D721Med (cell line): ENCODE measurements at regions not wholly inside any gene's neighbourhood (a gene's known extent, or its start where the extent isn't known, plus 50 kb on each side); places are given as distances from the start of the nearest gene placed in this dataset.

ENCODE experiments used
- DNase-seq: peaks from one replicate; pipeline ENCODE4 v3.0.0; 2011; ENCODE audit warnings: low spot score; ENCODE audit not compliant: insufficient read length
- FAIRE-seq: peaks from 2 replicates; lab custom pipeline; 2011; peaks lifted over from hg19 to GRCh38; lab: Jason Lieb, UNC
- TF ChIP-seq, protein P1 (sequence below): IDR thresholded peaks from 2 replicates; pipeline ENCODE4 v1.5.1; 2012; ENCODE audit warnings: mild to moderate bottlenecking, control low read depth; ENCODE audit not compliant: insufficient read depth; ENCODE audit errors: missing control alignments

DNA sequence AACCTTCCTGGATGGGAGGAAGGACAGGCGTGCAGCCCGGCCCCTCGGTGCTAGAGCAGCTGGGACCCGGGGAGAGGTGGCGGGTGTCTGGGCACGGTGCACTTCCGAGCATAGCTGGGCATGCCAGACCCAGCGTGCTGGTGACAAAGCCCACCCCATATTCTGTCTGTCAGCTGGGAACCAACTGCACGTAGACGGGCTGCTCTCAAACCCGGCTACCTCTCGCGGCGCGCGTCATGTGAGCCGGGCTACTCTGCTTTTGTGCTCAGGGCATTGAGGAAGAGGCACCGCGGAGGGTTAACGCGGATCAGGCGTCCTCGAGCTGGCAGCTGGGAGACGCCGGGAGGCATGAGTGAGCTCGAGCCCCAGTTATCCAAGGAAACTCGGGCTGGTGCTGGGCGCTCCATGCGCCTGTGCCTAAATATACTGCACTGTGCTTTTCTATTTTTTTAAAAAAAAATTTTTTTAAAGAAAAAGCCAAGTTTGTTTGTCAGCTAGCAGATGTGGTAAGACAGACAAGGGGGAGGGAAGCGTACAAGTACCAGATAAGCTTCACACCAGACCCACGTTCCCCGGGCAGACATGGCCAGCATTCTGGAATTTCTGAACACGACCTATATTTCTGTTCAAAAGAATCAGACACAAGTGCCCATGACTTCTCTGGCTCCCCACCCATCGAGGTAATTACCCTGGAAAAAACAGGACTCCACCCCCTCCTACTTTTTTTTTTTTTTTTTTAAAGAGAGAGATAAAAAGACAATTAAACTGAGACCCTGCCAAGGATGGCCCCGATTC, 425.6 kb downstream of the SHANK2 start:
- TF ChIP-seq, protein P1, sequence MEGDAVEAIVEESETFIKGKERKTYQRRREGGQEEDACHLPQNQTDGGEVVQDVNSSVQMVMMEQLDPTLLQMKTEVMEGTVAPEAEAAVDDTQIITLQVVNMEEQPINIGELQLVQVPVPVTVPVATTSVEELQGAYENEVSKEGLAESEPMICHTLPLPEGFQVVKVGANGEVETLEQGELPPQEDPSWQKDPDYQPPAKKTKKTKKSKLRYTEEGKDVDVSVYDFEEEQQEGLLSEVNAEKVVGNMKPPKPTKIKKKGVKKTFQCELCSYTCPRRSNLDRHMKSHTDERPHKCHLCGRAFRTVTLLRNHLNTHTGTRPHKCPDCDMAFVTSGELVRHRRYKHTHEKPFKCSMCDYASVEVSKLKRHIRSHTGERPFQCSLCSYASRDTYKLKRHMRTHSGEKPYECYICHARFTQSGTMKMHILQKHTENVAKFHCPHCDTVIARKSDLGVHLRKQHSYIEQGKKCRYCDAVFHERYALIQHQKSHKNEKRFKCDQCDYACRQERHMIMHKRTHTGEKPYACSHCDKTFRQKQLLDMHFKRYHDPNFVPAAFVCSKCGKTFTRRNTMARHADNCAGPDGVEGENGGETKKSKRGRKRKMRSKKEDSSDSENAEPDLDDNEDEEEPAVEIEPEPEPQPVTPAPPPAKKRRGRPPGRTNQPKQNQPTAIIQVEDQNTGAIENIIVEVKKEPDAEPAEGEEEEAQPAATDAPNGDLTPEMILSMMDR, result no peak
- FAIRE-seq (no peak), DNase-seq (no peak)

DNA sequence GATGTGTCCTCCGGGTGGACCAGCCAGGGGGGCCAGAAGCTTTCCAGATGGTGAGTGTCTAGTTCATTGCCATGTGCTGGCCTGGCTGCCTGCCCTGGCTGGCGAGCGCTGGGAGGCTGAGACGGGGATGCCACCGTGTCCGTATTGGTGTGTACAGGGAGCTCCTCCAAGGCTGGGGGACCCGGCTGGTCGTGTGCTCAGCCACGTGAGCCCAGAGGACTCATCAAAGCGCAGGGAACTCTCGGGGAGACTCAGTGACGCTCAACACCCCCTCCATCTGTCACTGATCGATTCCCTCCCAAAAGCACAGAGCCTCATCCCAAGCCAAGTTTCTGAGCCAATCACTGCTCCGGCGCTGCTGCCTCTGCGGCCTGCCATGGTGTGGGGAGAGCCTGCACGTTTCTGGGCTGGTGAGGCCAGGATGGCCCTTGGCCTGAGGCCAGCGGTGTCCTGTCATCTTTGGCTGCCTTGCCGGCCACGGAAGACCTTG, 423.7 kb downstream of the SHANK2 start:
- no peak for DNase-seq
- FAIRE-seq, result no peak
- TF ChIP-seq, protein P1, result no peak

DNA sequence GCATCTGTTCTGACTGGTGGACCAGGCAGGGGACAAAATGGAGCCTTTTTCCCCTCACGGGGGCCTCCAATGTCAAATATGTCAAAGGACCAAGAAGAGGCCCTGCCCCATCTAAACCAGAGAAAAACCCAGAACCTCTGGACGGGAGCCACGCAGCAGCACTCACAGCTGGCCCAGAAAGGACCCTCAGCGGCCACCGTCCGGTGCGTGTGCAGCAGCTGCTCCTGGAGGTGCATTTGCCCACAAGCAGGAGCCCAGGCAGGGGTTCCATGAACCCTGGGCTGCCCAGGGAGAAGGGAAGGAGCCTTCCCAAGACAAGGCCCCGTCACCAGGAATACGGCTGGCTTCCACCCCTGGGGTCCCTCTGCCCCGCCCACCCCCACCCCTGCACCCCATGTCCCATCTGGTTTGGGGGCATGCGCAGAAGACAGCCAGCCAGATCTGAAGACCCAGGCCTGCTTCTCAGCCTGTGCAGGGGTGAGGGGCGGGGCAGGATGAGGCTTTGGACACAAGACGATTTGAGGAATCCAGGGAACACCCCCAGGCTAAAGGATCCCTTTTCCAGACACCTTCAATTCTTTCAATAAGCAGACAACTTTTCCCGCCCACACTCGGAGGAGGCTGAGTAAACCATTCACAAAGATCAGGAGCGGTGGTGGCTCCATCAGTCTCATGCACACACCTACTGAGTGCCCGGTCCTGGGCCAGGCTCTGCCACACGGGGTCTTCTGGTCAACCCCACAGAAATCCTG, 423.1 kb downstream of the SHANK2 start:
- TF ChIP-seq, protein P1, result no peak
- DNase-seq (no peak), FAIRE-seq (no peak)

DNA sequence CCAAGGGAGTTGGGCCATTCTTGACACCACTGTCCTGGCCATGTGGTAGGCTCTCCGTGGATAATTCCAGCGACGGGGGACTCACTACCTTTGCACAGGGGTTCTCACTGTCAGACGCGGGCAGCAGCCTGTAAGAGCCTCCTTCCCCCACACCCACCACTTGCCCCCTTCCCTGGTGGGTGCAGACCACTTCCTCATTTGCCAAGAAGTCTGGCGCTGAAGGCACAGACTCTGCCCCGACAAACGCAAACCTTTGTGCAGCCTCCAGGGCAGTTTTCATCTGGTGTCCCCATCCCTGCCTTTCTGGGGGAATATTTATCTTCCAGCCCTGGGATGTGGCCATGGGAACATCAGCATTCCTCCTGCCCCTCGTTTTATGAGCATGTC, 422.5 kb downstream of the SHANK2 start:
- TF ChIP-seq, protein P1, result no peak
- FAIRE-seq, result no peak
- no peak for DNase-seq

DNA sequence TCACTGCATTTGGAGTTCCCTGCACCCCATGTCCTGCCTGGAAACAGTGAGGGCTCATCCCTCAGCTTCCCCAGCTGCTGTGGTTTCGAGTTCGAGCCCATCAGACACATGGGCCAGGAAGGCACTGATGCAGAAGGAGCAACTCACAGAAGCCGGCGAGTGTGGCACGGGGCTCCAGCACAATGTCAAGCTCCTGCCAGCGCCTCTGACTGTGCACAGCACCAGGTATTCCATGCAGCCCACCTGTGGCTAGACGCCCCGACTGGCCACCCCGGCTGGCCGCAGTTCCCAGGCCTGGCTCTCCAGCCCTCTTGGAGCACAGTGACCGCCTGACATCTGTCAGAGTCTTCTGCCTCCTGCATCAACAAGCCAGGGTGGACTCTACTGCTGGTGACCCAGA, 419.4 kb downstream of the SHANK2 start:
- FAIRE-seq, result no peak
- TF ChIP-seq, protein P1, result no peak
- no peak for DNase-seq

DNA sequence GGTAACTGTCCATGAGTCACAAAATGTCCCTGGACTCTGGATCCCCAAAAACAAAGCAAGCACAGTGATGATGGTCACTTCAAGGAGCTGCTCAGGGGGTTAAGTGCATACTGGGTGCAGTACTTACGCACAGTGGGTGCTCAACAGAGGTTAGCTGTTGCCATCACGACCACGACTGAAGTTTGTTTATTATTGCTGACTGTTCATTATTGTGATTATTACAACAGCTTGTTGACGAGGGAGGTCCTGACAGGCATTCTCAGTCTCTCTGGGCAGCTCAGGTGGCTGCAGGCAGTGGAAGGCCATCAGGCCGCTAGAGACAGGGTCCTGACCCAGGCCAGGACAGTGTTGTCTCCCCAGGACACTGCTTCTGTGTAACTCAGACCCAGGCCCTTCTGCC, 418.8 kb downstream of the SHANK2 start:
- DNase-seq (no peak), FAIRE-seq (no peak)
- TF ChIP-seq, protein P1, result no peak
